ENCODE measurements at regions not wholly inside any gene's neighbourhood (a gene's known extent, or its start where the extent isn't known, plus 50 kb on each side); places are given as distances from the start of the nearest gene placed in this dataset.

- Mint-ChIP-seq H3K4me3 (ENCODE audit: low read depth, unreplicated experiment) (no peak overlapping the region), H3K9me3 (ENCODE audit: low read depth, unreplicated experiment) (no peaks in the 10 kb centered on the region), H3K4me1 (ENCODE audit: low read depth, unreplicated experiment) (peaks cover 24% of the 10 kb centered on the region), H3K27ac (ENCODE audit: unreplicated experiment) (peak overlapping the region; percentile 76), H3K36me3 (ENCODE audit: insufficient read depth, unreplicated experiment) (peaks cover 5% of the 10 kb centered on the region), H3K27me3 (ENCODE audit: unreplicated experiment) (no peaks in the 10 kb centered on the region)
- CTCF ChIA-PET, result no interaction called here
- no peak for TF ChIP-seq CTCF (IDR thresholded peaks at IDR 0.05; ENCODE audit: unreplicated experiment)
- intact Hi-C loops (cut with micrococcal nuclease; ENCODE audit: unreplicated experiment), result loop anchor here (10.0 kb wide), 3 partner anchors 297 to 1417 kb away; no protein-coding TSS in a partner anchor
- DNase-seq, result no peak
- BruUV-seq (replicated peaks), result no TSS peak
Measured at GRCh38 chr10:4651404-4652037, 174.5 kb upstream of the AKR1E2 start.

DNA sequence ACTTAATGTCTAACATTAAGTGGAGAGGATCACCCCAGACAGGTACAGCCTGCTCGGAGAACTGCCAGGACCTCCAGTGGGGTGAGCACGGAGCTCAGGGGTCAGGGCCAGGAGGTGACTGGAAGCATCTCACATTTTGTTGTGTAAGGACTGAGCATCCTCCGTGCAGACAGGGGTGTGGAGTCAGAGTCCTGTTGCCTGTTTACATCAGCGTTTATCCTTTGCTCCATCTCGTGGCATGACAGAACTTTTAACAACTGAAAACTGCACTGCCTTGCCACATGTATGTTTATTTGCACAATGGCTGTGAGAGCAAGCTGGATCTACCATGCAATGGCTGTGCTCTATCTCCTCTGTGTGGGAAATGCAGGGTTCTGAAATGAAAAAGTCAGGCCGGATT is 175.4 kb upstream of the AKR1E2 start:
- intact Hi-C loops (cut with micrococcal nuclease; ENCODE audit: unreplicated experiment), result loop anchor here (10.0 kb wide), 3 partner anchors 296 to 1416 kb away; no protein-coding TSS in a partner anchor
- Mint-ChIP-seq H3K4me3 (ENCODE audit: low read depth, unreplicated experiment) (peak overlapping the region; percentile 32), H3K9me3 (ENCODE audit: low read depth, unreplicated experiment) (no peaks in the 10 kb centered on the region), H3K4me1 (ENCODE audit: low read depth, unreplicated experiment) (peaks cover 24% of the 10 kb centered on the region), H3K27ac (ENCODE audit: unreplicated experiment) (peak overlapping the region; percentile 76), H3K27me3 (ENCODE audit: unreplicated experiment) (no peaks in the 10 kb centered on the region), H3K36me3 (ENCODE audit: insufficient read depth, unreplicated experiment) (peaks cover 5% of the 10 kb centered on the region)
- DNase-seq, result no peak
- TF ChIP-seq CTCF (IDR thresholded peaks at IDR 0.05; ENCODE audit: unreplicated experiment), result no peak
- CTCF ChIA-PET, result interaction anchor here (0.6 kb wide), 1 partner anchor 1253 kb away, joined by 3 read pairs; no protein-coding TSS in a partner anchor
- no TSS peak for BruUV-seq (replicated peaks)

GRCh38 chr10:4649886-4650508 is 176.0 kb upstream of the AKR1E2 start:
- H3K27me3 Mint-ChIP-seq (ENCODE audit: unreplicated experiment), result no peaks in the 10 kb centered on the region
- no peak for DNase-seq
- CTCF ChIA-PET, result interaction anchor here (0.6 kb wide), 1 partner anchor 1253 kb away, joined by 3 read pairs; no protein-coding TSS in a partner anchor
- peaks cover 5% of the 10 kb centered on the region for H3K36me3 Mint-ChIP-seq (ENCODE audit: insufficient read depth, unreplicated experiment)
- H3K4me1 Mint-ChIP-seq (ENCODE audit: low read depth, unreplicated experiment), result peaks cover 24% of the 10 kb centered on the region
- H3K4me3 Mint-ChIP-seq (ENCODE audit: low read depth, unreplicated experiment), result peak overlapping the region; percentile 32
- H3K27ac Mint-ChIP-seq (ENCODE audit: unreplicated experiment), result peak overlapping the region; percentile 76
- no peaks in the 10 kb centered on the region for H3K9me3 Mint-ChIP-seq (ENCODE audit: low read depth, unreplicated experiment)
- intact Hi-C loops (cut with micrococcal nuclease; ENCODE audit: unreplicated experiment), result loop anchor here (10.0 kb wide), 3 partner anchors 295 to 1415 kb away; no protein-coding TSS in a partner anchor
- TF ChIP-seq CTCF (IDR thresholded peaks at IDR 0.05; ENCODE audit: unreplicated experiment), result no peak
- no TSS peak for BruUV-seq (replicated peaks)

GRCh38 chr10:4649471-4649870 is 176.5 kb upstream of the AKR1E2 start:
- intact Hi-C loops (cut with micrococcal nuclease; ENCODE audit: unreplicated experiment), result no loop called here
- Mint-ChIP-seq H3K4me1 (ENCODE audit: low read depth, unreplicated experiment) (peaks cover 24% of the 10 kb centered on the region), H3K27ac (ENCODE audit: unreplicated experiment) (no peak overlapping the region), H3K9me3 (ENCODE audit: low read depth, unreplicated experiment) (no peaks in the 10 kb centered on the region), H3K4me3 (ENCODE audit: low read depth, unreplicated experiment) (no peak overlapping the region), H3K27me3 (ENCODE audit: unreplicated experiment) (no peaks in the 10 kb centered on the region), H3K36me3 (ENCODE audit: insufficient read depth, unreplicated experiment) (peaks cover 5% of the 10 kb centered on the region)
- BruUV-seq (replicated peaks), result no TSS peak
- CTCF ChIA-PET, result no interaction called here
- no peak for DNase-seq
- TF ChIP-seq CTCF (IDR thresholded peaks at IDR 0.05; ENCODE audit: unreplicated experiment), result no peak

Data from Calu3 (cell line).